PFSK-1 (cell line): ENCODE measurements at regions not wholly inside any gene's neighbourhood (a gene's known extent, or its start where the extent isn't known, plus 50 kb on each side); places are given as distances from the start of the nearest gene placed in this dataset.

Source experiments
- FOXP2 ChIP-seq: optimal IDR thresholded peaks from 2 replicates; pipeline ENCODE3; 2011; ENCODE audit warnings: borderline replicate concordance, control low read depth, inconsistent platforms; ENCODE audit not compliant: insufficient read depth; ENCODE audit errors: extremely low read length, extremely low read depth
- POLR2AphosphoS5 ChIP-seq: IDR thresholded peaks from 2 replicates; pipeline ENCODE4 v1.6.1; 2012; ENCODE audit warnings: low read depth, mild to moderate bottlenecking, control low read depth, low read length, moderate library complexity
- REST ChIP-seq, 2 experiments: IDR thresholded peaks; 2 replicates each; pipeline versions ENCODE4 v1.6.1 to v1.8.0; 2011 to 2012; ENCODE audit warnings: low read depth in 2 of 2, low read length in 2 of 2, control low read depth in 1 of 2, inconsistent platforms in 1 of 2, mild to moderate bottlenecking in 1 of 2, moderate library complexity in 1 of 2; ENCODE audit not compliant: insufficient read depth in 1 of 2
- SIN3A ChIP-seq: IDR thresholded peaks from 2 replicates; pipeline ENCODE4 v1.6.1; 2012; ENCODE audit warnings: mild to moderate bottlenecking, low read length, moderate library complexity, borderline replicate concordance; ENCODE audit not compliant: insufficient read depth
- TAF1 ChIP-seq: IDR thresholded peaks from 2 replicates; pipeline ENCODE4 v1.6.1; 2012; ENCODE audit warnings: low read length, control low read depth, borderline replicate concordance; ENCODE audit not compliant: insufficient read depth

- TF ChIP-seq FOXP2 (no peak), POLR2AphosphoS5 (no peak), REST (IDR thresholded peaks at IDR 0.05; ENCODE audit: insufficient read depth in 1 of 2, low read depth in 2 of 2, low read length in 2 of 2) (no peak), SIN3A (no peak), TAF1 (no peak)
Measured at GRCh38 chr9:99760421-99760820, 61.3 kb upstream of the NR4A3 start.

GRCh38 chr9:99762470-99762869 is 59.2 kb upstream of the NR4A3 start:
- TF ChIP-seq POLR2AphosphoS5 (no peak), REST (IDR thresholded peaks at IDR 0.05; ENCODE audit: insufficient read depth in 1 of 2, low read depth in 2 of 2, low read length in 2 of 2) (no peak), TAF1 (no peak), SIN3A (no peak)
